Lower leg skin (tissue), 4 donors: ENCODE measurements at regions not wholly inside any gene's neighbourhood (a gene's known extent, or its start where the extent isn't known, plus 50 kb on each side); places are given as distances from the start of the nearest gene placed in this dataset.

Source experiments
- DNase-seq, 2 donors: peaks; one replicate each; pipeline ENCODE4 v3.0.0-alpha.2; 2019; ENCODE audit warnings: low spot score in 2 of 2
- H3K4me3 ChIP-seq: fragments of 200-600 bp; sonication (generic); 2 replicates; pipeline ENCODE4 v1.5.1; 2017; ENCODE audit warnings: mild to moderate bottlenecking, low read depth; ENCODE audit not compliant: poor library complexity, severe bottlenecking
- POLR2A ChIP-seq, 2 donors: fragments of 450-650 bp; IDR thresholded peaks; one replicate each; pipeline ENCODE4 v1.6.1; 2016 to 2017; ENCODE audit warnings: antibody characterized with exemption in 2 of 2, mild to moderate bottlenecking in 1 of 2, moderate library complexity in 1 of 2
- WGBS, 2 donors: methylation state at CpG; one replicate each; pipeline ENCODE4 v1.1.5; 2018; 5-methylcytosine and 5-hydroxymethylcytosine counted together
- intact Hi-C: fragments of 100-400 bp; cut with DNase I; formaldehyde crosslinking; loops from one replicate; pipeline ENCODE4 v1.15.0; 2023; ENCODE audit warnings: low total_unique reads
- TF ChIP-seq, protein P1 (sequence below), 3 donors: fragments of 450-650 bp; IDR thresholded peaks; one replicate each; pipeline ENCODE4 v1.5.1; 2016; ENCODE audit warnings: antibody characterized with exemption in 3 of 3, mild to moderate bottlenecking in 3 of 3, moderate library complexity in 2 of 3

DNA sequence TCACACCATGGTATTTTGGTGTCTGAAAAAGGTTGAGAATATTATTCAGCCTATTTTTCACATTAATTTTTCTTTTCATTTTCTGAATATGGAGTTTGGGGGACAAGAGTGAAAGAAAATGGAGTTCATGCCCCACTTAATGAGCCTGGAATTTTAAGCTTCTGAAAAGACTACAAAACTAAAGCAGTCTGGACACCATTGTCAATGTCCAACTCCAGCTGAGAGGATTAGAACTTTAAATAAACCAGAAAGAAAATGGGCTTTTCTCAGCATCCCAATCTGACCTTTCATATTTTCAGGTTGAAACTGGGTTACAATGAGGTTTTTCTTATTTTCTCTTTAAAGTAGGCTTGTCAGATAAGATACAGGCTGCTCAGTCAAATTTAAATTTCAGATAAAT, 207.7 kb downstream of the SLC6A15 start:
- no peak for TF ChIP-seq POLR2A (IDR thresholded peaks at IDR 0.05)
- TF ChIP-seq, protein P1, sequence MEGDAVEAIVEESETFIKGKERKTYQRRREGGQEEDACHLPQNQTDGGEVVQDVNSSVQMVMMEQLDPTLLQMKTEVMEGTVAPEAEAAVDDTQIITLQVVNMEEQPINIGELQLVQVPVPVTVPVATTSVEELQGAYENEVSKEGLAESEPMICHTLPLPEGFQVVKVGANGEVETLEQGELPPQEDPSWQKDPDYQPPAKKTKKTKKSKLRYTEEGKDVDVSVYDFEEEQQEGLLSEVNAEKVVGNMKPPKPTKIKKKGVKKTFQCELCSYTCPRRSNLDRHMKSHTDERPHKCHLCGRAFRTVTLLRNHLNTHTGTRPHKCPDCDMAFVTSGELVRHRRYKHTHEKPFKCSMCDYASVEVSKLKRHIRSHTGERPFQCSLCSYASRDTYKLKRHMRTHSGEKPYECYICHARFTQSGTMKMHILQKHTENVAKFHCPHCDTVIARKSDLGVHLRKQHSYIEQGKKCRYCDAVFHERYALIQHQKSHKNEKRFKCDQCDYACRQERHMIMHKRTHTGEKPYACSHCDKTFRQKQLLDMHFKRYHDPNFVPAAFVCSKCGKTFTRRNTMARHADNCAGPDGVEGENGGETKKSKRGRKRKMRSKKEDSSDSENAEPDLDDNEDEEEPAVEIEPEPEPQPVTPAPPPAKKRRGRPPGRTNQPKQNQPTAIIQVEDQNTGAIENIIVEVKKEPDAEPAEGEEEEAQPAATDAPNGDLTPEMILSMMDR (IDR thresholded peaks at IDR 0.05), result no peak
- no peak for DNase-seq
- no peak overlapping the region for H3K4me3 ChIP-seq
- intact Hi-C loops, result no loop called here

DNA sequence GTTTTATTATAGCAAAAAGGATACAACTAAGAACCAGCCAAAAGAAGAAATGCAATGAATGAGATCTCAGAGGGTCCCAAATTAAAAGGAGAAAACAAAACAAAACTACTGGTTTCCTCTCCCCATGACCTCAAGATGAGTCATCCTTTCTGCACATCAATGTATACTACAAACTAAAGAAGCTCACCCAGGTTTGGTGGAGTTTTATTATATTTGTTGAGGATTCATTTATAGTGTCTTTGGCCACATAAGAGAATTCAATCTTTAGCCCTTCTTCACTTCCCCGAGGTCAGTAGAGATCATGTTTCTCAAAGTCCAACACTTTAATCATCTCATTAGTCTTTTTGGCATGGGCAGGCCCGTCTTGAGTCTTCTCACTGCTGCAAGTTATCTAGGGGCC, 210.6 kb downstream of the SLC6A15 start:
- TF ChIP-seq, protein P1 (IDR thresholded peaks at IDR 0.05), result no peak
- no peak for TF ChIP-seq POLR2A (IDR thresholded peaks at IDR 0.05)
- intact Hi-C loops, result no loop called here
- H3K4me3 ChIP-seq, result no peak overlapping the region
- no peak for DNase-seq
- 76 to 78% methylated on average over 2 of the region's 2 CpGs for WGBS, 2 donors

DNA sequence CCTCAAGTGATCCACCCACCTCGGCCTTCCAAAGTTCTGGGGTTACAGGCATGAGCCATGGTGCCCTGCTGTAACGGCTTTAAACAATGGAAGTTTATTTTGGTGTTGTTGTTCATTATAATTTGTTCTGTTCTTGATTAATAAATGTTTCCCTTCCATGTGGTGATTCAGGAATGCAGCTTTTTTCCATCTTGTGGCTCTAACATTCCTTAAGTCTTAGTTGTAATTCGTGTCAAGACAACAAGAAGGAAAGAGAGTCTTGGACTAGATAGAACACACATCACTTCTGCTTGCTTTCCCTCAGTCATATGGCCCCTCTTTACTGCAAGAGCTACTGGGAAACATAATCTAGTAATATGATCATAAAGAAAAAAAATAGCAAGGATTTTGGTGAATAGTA, 211.6 kb downstream of the SLC6A15 start:
- TF ChIP-seq, protein P1 (IDR thresholded peaks at IDR 0.05), result no peak
- no peak for TF ChIP-seq POLR2A (IDR thresholded peaks at IDR 0.05)
- intact Hi-C loops, result no loop called here
- 66 to 74% methylated on average over 3 of the region's 3 CpGs for WGBS, 2 donors
- H3K4me3 ChIP-seq, result no peak overlapping the region
- no peak for DNase-seq

DNA sequence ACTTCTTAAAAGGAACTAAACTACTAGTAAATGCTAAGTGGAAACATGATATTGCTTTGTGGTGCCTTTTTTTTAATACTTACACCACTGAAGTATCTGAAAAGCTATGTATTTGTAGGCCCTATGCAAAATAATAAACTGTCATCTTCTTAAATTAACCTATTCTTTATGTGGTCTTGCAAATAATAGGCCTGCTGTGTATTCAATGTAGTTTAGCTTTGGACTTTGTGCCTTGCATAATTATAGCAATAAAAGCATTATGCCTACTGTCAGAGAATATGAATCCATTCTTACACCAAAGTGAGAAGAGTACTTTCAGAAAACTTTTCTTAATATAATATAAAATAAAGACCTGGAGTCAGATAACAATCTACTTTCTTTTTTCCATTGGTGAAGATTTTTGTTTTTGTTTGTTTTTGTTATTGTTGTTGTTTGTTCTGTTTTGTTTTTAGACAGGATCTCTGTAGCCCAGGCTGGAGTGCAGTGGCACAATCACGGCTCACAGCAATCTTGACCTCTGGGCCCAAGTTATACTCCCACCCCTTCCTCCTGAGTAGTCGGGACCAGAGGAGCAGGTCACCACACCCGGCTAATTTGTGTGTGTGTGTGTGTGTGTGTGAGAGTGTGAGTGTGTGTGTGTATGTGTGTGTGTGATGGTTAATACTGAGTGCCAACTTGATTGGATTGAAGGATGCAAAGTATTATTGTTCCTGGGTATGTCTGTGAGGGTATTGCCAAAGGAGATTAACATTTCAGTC, 213.8 kb downstream of the SLC6A15 start:
- TF ChIP-seq, protein P1 (IDR thresholded peaks at IDR 0.05), result no peak
- TF ChIP-seq POLR2A (IDR thresholded peaks at IDR 0.05), result no peak
- 70 to 73% methylated on average over 3 of the region's 3 CpGs for WGBS, 2 donors
- no peak overlapping the region for H3K4me3 ChIP-seq
- DNase-seq, result no peak
- intact Hi-C loops, result no loop called here

DNA sequence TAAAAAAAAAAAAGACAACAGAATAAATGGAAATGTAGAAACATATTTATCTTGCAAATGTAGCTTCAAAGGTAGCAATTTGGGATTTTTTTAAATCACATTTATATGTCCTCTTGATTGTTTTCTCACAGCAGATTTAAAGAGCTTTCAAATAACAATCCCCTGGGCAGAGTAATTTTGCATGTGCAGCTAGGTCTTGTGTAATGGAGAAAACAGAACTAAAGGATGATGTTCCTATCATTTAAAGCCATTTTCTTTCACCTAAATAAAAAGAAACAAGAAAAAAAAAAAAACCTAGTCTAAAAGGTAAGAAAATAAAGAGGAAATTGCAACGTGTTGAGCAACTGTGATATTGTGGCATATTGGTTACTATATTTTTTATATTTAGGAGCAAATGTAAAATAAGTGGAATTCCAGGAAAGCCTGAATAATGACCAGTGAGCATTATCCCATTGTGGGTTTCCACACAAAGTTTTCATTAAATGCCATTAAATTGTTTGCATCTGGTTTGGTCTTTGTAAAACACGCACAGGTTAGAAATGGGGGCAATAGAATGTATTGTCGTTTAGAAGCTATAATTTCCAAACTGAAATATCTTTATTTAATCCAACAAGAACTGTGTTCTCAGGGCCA, 215.6 kb downstream of the SLC6A15 start:
- intact Hi-C loops, result no loop called here
- DNase-seq, result no peak
- WGBS, 2 donors, result 63 to 75% methylated on average over 3 of the region's 3 CpGs

DNA sequence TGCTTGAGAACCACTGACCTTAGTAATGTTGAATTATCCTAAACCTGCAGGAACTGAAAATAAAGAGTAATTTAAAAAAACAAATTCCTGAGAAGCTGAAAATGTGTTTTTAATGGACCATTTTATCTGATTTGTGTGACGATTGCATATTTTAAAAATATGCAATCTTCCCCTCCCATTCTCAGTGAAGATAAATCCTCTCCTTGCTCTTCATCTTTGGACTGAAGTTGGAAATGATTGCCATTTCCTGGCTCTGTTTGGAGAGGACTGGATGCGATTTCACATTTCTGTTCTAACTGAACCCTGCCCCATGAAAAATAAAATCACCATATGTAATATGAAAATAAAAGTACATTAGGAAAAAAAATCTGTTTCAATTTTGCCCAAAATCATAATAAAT, 216.3 kb downstream of the SLC6A15 start:
- intact Hi-C loops, result no loop called here
- no peak for DNase-seq
- 49 to 56% methylated on average over 2 of the region's 2 CpGs for WGBS, 2 donors
- H3K4me3 ChIP-seq, result no peak overlapping the region
- TF ChIP-seq POLR2A (IDR thresholded peaks at IDR 0.05), result no peak
- TF ChIP-seq, protein P1 (IDR thresholded peaks at IDR 0.05), result no peak

More for the DNA sequence above, 215.6 kb downstream of the SLC6A15 start:
- H3K4me3 ChIP-seq, result no peak overlapping the region
- no peak for TF ChIP-seq POLR2A (IDR thresholded peaks at IDR 0.05)
